ENCODE measurements at regions not wholly inside any gene's neighbourhood (a gene's known extent, or its start where the extent isn't known, plus 50 kb on each side); places are given as distances from the start of the nearest gene placed in this dataset.

DNA sequence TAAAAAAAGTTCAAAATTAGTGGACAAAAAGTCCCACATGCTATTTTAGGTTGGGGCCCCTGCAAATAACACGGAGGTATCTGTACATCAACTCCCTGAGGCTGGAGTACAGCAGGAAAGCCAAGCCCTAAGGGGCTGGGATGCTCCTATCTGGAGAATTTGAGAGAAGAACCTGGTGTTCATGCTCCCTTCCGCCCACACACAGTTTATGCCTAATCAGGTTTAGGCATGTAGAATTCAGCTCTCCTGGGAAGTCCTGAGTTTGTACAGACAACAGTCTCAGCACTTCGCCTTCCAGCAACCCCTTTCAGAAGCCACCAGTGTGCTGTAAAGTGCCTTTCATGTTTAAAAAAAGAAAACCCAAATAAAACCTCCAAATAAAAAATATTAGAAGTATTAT is 237.3 kb upstream of the GRIP1 start:
- no peak for DNase-seq

DNA sequence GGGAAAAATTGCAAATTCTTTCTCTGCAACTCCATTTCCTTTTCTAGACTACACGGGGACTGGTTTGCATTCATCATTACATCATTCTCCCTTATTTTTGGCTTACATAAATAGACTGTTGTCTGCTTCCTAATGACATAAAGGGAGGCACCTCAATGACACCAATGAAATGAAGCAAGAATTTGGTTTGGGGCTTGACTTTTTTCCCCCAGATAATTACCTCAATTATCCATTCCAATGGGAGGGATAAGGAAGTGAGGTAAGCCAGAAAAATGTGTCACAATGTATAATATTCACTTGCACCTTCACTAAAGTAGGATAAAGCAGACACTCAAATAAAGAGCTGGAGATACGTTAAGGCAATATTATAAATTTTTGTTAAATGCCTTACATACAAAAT is 240.6 kb upstream of the GRIP1 start:
- no peak for DNase-seq

DNA sequence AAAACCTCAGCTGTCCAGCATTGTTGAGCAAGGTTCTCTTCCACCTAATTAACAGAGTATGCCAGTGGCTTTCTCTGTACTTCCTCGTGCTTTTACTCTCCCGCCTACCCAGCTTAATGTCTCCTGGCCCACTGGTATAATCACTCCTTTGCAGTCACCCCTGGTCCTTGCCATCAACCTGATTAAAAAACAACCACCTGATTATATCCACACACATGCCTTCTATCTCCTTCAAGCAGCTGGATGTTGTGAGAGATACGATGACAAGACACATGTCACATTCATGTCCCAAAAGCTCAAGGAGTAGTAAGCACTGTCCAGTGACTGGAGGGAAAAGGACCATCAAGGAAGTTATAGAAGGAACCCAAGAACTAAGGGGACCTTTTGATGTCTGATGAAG is 241.3 kb upstream of the GRIP1 start:
- no peak for DNase-seq

DNA sequence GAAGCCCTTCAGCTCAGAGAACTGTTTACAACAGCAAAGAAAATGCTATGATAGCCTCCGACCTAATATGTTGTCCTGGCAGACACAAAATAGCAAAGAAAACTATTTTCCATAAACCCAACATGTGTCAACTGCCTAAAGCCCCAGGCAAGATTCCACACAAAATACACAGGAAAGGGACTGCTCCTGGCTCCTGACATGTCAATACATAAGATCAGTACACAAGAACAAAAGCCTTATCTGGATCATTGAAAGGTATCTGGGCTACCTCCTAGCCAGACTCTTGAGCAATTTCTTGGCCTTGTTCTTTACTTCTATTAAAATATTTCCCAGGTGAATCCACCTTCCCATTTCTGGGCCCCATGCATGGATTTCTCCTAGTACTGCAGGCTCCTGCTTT is 242.3 kb upstream of the GRIP1 start:
- no peak for DNase-seq

DNA sequence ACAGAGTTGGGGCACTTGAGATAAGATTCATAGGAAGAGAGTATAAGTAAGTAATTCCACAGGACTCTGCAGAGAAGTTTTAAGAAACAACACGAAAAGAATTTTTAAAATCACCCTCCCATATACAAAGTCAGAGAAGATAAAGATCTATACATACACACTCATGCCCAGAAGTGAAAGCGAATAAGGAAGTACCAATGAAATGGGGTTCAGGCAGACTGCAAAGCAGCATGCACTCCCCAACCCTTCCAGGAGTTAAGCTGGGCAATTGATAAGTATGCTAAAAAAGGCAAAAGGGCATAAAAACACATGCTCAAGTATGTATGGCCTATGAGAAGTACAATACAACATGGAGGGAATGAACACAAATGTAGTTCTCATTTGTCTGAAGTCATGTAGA is 246.2 kb upstream of the GRIP1 start:
- DNase-seq: no peak

DNA sequence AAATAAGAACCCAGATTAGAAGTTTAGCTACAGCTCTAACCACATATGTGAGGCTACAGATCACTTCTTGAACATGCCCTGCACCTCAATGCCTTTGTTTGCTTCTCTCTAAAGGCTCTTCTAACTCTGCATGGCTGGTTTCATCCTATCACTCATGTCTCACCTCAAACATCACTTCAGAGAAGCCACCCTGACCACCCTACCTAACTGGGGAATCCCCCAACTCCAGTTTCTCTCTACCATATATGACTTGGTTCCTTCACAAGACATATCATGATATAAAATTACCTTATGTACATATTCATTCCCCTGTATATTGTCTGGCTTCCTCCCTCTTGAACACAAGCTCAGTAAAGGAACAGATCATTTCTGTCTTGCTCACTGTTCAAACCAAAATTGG is 250.2 kb upstream of the GRIP1 start:
- peak; percentile 22 for DNase-seq

DNA sequence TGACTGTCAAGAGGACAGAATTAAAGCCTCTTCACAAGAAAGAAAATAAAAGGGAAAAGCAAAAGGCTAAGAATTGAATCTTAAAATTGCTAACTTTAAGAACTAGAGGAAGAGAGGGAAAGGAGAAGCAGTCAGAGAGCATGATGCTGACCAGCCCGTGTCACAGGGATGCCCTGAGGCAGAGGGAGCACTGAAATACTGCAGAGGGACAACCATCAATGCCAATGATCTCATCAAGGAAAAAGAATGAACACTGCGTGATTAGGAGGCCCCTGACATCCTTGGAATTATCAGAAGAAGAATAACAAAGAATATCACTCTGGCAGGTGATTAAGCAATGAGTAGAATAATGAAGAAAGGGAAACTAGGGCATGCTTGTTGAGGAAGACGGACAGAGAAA is 252.2 kb upstream of the GRIP1 start:
- DNase-seq: no peak

DNA sequence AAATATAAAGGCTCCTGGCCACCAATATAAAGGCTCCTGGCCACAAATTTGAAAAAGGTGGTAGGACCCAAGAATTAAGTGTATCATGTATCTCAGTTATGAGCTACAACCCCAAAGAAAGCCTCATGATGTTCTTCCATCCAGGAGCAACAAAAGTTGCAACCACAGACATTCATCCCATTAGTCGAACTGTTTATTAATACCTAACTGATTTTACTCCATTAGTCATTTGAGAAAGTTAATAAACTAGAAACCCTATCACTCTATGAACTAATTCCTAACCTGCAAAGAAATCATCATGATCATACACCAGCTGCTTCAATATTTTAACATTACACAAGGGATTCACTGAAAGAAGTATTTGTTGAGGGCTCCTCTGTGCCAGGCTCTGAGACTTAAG is 253.2 kb upstream of the GRIP1 start:
- no peak for DNase-seq

DNA sequence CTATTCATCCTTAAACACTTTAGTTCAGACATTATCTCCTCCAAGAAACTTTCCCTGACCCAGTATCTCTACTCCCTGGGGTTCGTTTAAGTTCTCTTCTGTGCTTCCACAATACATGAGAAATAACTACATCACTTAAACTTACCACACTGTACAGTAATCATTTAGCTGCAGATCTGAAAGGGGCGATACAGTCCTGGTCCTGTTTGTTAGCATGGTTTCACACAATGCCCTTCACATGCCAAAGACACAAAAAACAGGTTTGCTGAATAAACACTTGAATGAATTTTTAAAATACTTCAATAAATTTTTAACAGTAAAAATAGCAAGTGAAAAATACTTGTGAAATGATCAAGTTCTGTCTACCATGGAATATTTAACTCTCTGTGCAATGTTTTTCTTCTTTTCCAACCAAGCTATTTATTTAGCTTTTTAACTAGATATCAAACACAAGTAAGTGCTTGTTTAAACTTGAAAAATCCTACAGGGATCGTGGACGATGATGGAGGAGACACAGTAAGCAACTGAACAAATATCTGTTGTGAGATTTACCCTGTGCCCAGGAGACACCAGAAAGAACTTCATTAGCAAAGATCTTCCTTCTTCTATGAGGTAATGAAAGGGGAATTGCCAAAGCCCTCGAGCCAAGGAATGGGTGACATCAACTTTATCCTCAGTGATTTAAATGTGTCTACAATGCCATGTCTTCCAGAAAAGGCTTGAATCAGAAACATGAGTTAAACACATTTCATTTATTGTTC is 255.6 kb upstream of the GRIP1 start:
- no peak for DNase-seq

DNA sequence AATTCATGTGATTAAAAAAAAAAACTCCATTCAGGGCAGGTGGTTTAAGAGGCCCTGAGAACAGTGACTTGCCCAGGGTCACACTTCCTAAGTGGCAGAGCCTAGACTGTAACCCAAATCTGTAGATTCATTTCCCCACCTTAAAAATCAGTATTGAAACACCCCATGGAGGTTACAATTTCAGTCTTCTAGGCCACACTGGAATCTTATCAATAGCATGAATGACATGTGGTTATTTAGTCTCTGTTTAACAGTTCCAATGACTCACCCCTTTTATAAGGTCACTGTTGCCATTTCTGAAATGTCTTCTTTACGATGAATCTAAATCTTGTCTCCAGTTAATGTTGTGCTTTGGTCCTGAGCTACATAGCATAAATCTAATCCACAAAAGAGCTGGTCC is 262.3 kb upstream of the GRIP1 start:
- no peak for DNase-seq

DNA sequence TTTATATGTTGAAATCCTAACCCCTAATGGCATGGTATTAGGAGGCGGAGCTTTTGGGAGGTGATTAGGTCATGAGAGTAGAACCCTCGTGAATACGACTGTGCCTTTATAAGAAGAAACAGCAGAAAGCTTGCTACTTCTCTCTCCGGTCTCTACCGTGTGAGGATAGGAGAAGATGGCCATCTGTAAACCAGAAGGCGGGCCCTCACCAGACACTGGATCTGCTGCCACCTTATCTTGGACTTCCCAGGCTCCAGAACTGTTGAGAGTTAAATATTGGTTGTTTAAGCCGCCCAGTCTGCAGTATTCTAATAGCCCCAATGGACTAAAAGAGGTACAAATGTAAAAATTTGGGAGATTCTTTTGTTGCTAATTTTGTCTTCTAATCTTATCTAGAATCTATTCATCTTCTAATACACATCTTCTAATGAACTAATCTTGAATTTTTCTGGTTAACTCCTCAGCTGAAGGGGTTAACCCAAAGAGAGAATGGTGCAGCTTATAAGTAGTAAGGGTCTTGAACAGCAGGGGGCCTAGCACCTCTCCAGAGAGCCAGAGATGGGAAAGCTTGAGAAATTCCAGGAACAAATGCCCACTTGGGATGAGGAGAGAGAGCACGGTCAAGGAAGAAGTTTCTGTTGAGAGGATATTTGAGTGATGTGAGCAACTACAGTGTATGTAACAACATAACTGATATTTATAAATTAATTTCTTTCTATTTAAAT is 264.0 kb upstream of the GRIP1 start:
- no peak for DNase-seq

DNA sequence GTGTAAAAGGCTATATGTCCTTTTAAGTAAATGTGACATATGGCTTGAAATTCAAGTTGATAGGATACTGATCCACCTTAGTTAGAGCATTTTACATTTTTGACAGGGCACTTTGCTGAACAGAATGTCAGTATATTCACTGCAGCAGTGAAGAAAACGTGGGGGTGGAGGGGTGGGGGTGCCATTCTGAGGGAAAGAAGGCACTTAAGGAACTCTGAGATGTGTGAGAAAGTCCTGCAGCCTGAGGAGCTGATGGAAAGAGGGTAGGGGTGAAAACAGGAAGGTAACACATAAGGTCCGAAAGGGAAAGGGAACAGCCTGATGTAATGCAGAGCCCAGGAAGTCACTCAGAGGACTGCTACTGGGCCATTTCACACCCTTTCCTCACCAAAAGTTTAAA is 265.5 kb upstream of the GRIP1 start:
- no peak for DNase-seq

DNA sequence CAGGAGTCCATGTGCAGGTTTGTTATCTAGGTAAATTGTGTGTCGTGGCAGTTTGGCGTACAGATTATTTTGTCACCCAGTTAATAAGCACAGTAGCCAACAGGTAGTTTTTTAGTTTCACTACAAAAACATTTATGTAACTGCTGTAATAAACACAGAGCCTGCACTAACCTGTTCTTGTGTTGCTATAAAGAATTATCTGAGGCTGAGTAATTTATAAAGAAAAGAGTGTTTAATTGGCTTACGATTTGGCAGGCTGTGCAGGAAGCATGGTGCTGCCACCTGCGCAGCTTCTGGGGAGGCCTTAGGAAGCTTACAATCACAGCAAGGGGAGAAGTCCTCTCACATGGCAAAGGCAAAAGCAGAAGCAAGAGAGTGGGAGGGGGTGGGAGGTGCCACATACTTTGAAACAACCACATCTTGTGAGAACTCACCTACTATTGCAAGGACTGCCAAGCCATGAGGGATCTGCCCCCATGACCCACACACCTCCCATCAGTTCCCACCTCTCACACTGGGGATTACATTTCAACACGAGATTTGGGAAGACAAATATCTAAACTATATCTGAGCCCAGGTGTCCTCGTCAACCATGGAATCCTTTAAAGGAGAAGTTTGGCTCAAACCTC is 266.4 kb upstream of the GRIP1 start:
- DNase-seq: no peak

DNA sequence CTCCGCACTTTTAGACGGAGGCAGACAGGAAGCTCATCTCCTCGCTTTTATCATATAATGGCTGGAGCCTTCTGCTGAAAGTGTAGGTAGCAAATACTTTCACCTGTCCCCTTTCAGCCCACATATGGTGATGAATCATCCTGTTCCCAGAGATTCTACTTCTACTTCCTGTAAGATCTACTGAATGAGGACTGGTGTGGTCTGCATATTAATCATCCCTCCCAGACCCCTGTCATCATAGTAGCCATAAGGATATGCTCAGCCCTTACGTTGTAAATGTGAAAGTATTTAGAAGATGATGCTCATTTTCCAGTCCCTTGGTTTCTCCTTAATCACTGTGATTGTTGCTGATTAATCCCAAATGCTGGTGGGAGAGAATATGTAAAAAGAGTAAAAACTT is 268.2 kb upstream of the GRIP1 start:
- no peak for DNase-seq

DNA sequence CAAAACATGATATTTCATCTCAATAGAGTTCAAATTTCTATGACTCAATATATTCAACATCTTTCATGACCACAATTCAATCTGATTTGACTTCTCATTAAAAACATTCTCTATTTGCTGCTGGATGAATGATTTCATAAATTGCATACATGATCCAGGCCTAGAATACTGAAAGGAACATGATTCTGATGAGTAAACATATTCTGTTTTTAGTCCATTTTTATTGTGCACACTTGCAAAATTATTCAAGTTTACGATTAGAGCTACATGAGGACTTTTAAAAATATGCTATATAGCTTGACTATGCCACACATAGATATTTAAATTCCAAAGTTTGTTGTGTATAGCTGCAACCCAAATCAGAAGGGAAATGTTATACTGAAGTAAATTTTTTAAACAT is 273.8 kb upstream of the GRIP1 start:
- DNase-seq: no peak

DNA sequence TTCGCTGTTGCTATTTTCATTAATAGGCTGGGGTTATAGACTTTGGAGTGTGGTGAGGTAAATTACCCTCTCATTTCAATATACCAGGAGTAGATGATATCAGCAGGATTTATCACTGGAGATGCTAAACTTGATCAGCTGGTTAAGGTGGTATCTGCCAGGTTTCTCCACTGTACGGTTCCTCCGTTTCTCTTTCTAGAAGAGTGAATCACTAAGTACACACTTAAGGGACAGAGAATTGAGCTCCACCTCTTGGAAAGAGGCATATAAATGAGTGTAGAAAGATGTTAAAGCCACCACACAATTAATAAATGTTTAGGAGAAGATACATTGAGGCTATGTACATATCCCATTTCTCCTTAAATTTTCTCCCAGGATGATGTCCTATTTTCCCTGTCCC is 277.4 kb upstream of the GRIP1 start:
- DNase-seq: no peak

DNA sequence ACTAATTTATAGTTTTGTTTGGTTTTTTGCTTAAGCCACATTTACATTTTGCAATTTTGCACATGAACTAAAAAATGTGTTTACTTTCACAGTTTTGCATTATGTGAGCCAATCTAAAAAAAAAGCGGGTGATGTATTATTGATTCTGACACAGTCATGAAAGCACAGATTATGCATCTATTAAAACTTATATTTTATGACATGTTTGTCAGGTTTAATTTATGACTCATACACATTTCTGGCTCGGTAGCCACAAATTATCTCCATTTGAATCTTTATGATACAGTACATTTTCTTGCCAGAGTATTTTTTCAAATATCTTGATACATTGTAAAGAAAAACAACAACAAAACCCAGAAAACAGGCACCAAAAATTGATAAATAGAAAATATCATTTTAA is 280.4 kb upstream of the GRIP1 start:
- DNase-seq: no peak

DNA sequence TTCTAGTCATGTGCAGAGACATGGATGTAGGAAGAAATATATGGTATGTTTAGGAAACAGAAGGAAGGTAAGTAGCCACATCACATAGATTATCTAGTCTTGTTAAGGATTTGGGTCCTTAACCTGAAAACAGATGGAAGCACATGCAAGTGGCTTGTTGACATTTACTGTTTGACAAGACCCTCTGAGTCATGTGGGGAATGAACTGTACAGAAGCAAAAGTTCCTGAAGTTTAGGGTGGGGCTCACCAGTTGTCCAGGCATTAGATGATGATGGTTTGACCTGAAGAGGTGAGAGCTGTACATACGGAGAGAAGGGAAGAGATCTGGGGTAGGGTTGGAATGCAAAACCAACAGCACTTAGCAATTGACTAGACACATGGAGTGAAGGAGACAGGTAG is 281.1 kb upstream of the GRIP1 start:
- DNase-seq: no peak

DNA sequence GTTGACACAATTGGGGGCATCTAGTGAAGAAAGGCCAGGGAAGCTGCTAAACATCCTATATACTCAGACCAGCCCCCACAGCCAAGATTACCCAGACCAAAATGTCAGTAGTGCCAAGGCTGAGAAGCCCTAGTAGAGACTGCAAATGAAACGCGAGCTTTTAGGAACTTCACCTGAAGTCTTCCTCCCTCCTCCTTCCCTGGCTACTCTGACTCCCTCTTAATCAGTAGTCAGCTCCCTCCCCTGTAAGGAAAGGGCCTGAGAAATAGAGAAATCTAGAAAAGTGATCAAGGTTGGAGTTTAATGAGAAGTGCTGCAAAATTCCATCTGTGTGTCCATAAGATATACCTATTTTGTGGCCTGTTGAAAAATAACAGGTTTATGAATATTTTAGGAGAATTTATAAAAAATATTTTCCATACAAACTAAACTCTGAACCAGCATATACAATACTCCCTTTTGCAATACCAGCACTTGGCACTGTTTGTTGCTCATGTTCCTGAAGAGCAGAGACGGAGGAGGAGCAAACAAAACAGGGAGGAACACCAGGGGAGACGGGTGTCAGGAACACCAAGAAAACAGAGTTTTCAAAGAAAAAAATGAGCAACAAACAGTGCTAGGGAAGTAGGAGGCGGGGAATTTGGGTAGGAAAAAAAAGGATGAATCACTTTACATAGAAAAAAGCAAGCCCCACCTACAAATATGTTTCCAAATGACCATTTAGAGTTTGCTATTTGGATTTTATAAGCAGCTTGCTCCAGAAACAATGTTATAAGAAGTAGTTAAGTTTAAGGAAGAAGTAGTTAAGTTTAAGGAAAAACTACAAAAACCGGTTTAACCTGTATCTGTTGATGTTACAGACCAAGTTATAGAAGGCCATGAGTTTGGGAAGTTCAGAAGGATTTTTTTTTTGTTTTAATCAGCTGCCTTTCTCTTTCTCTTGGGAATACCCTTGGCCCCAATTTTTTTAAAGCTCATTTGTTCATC is 282.1 kb upstream of the GRIP1 start:
- DNase-seq: no peak

DNA sequence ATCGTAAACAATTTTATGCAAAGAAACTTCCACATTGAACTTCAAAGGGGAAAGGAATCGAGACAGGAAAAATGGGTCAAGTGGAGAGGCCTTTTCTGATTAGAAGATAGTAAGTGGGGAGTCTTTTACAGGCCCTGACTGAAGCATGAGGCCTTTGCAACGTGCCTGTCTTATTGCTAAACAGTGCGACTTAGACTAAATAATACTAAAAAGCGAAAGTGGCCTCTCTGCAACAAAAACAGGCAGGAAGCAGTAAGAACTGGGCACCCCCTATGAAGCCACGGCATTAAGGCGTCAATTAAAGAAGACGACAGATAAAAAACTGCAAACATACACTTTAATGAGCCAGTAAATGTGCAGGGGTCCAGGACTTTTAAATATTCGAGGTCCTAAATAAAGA is 283.4 kb upstream of the GRIP1 start:
- peak; percentile 3 for DNase-seq

DNA sequence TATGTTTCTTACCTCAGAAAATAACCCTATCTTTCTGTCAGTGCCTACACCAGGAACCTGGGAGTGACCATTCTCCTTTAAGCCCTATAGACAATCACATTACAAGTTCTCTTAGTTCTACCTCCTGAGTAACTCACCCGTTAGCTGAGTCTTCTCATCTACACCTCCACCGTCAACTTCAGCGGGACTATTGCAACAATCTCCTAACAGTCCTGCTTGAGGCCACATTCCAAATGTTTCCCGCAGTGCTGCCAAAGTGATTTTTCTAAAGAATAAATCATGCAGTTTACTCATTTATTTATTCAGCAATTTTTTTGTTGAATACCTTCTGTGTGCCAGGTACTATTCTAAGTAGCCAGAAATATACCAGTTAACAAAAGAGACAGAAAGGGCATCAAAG is 285.0 kb upstream of the GRIP1 start:
- no peak for DNase-seq

DNA sequence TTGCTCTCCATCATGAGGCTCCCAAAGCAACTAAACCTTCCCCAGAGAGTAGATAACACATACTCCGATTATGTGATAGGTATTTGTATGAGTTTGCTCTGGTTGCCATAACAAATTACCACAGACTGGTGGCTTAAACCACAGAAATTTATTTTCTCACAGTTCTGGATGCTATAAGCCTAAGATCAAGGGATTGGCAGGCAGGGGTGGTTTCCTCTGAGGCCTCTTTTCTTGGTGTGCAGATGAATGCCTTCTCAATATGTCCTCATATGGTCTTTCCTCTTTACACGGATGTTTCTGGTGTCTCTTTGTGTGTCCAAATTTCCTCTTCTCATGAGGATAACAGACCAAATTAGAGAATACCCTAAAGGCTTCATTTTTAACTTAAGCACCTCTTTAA is 285.8 kb upstream of the GRIP1 start:
- peak; percentile 83 for DNase-seq

DNA sequence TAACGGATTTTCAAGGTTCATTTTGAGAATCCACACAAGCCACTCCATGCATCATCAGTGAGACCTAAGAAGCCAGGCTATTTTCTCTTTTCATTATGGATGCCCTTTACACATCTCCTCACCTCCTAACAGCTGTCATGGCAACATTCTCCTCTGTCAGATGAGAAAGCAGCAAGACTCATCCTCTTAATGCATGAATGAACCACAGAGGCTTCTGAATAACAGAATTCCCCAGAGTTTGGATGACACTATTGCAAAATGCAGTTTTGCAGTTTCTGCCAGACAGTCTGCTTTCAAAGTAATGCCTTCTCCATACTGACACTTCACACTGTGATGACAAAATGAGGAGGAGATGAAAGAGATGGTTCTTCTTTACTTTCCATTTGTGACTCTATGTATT is 286.7 kb upstream of the GRIP1 start:
- no peak for DNase-seq

All from CD4-positive, alpha-beta T cell treated with Interleukin-21 for 1 hour (primary cell).